SKM-1 treated with dmso at 0.1 percent for 144 hours (cell line): ENCODE measurements at regions not wholly inside any gene's neighbourhood (a gene's known extent, or its start where the extent isn't known, plus 50 kb on each side); places are given as distances from the start of the nearest gene placed in this dataset.
A peak's percentile ranks its signal among the peaks of the same experiment; 100 is the strongest.

ENCODE experiments used
- DNase-seq: peaks from one replicate; lab custom pipeline; 2025; ENCODE audit not compliant: unreplicated experiment; lab: John Stamatoyannopoulos, UW

DNA sequence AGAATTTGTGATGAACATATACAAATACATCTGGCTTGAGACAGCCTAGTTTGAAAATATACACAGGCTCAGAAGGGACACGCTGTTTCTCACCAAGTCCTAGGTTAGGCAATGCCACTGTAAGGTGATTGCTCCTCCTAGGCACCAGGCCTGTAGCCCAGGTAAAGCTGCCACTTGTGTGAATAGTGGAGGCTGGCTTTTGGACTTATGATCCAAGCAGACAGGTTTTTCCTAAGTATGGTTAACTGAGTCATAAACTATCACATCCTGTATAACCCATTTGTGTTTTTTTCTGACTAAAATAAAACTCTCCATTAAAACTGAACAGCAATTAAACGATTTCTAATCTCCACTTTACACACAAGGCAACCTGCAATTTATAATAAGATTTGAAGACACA, 81.0 kb downstream of the SEMA4F start:
- no peak for DNase-seq

DNA sequence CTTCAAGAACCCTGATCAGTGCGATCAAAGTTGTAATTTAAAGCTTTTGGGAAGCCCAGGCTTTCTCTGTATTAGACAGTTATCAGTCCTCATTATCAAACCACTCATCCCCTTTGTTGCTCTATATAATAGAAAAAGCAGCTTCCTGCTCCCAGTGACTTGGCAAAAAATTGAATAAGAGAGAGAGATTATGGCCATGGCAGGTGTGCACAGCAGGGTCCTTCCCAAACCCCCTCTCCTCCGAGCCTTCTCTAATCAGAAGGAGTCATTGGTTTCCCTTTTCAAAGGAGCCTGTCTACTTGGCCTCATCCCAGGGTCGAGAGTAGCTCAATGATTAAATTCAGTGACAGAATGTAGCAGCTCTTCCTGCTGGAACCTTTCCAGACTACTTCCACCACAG, 81.5 kb downstream of the SEMA4F start:
- no peak for DNase-seq

- DNase-seq: no peak
These were observed 82.5 kb downstream of the SEMA4F start for GRCh38 chr2:74736589-74736988.

DNA sequence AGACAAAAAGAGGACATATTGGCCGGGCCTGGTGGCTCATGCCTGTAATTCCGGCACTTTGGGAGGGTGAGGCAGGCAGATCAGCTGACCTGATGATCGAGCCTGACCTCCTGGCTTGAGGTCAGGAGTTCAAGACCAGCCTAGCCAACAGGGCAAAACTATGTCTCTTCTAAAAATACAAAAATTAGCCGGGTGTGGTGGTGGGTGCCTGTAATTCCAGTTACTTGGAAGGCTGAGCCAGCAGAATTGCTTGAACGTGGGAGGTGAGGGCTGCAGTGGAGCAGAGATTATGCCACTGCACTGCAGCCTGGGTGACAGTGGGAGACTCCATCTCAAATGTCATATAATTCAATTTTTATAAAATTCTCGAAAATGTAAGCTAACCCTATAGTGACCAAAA, 84.5 kb downstream of the SEMA4F start:
- no peak for DNase-seq

DNA sequence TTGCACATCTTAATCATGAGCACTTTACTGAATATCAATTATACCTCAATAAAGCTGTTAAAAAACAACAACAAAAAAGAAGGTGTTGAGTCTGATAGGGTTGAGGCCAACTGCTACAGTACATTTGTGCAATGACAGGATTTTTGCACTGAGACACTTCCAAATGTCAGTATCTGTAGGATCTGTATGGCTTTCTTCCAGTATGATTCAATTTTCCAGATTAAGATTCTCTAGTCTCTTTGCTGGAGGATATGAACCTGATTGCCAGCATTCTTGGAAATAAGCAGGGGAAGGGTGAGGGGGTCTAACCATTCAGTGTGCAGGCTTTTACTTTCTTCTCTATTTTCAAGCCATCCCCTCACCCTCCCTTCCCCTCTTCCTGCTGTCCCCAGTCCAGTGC, 85.1 kb downstream of the SEMA4F start:
- DNase-seq: no peak

DNA sequence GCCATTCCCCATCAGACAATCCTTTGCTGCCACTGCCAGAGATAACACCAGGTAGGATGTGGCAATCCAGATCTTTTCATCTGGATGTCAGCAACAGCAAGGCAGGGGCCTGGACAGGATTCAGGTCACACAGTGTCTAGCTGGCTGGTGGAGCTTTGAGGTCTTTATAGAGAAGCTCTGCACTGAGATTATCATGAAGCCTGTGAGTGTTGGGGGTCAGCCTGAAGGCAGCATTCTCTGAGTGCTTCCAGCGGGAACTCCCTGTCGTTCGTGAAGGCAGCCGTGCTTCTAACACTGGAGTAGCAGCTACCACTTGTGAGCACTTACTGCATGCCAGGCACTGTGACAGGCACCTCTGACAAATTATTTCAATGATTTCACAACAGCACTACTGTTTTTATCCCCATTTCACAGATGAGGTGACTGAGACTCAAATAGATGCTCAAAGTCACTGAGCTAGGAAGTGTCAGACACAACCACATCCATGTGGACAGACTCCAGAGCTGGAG, 85.7 kb downstream of the SEMA4F start:
- no peak for DNase-seq

DNA sequence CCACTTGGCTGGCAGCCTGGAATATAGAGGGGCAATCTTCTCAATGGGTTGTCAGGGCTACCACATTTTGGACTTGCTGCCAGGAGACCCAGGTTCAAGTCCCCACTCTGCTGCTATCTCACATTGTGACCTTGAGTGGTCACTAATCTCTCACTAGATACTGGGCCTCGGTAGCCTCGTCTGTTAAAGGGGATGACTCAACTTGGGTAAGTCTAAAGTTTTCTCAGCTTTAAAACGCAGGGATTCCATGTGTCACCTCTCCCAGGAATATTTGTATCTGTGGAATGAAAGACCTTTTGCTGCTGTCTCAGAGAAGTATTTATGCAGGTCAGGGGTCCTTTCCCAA, 86.3 kb downstream of the SEMA4F start:
- DNase-seq: no peak

- DNase-seq: peak; percentile 76
These were observed 86.8 kb downstream of the SEMA4F start for GRCh38 chr2:74740741-74741431.

DNA sequence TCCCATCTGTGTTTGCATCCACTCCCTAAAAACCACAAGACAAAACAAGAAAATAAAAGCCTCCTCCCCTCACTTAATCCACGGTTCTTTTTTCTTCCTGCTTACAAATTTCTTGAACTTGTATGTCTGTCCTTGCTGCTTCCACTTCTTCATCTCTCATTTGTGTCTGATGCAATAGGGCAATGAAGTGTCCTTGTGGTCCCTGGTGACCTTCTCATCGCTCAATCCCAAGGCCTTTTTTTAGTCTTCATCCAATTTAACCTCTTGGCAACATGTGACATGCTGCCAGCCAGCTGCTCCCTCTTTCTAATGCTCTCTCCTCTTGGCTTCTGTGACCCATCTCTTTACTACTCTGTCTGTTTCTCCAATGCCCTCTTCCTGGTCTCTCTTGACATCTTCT, 87.6 kb downstream of the SEMA4F start:
- peak; percentile 30 for DNase-seq

DNA sequence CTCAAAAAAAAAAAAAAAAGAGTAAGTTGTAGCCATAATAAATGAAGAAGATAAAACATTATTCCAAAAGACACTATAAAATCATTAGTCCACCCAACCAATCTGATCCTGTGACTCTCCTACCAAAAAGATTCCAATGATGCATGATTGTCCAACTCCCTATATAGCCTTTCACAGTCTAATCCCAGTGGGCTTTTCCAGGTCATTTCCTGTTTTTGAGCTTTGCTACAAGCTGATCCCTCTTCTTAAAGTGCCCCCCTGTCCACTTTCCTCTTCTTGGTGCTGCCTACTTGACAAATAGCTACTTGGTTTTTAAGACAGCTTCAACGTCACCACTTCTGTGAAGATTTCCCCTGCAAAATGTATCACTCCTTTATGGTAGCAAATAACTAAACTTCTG, 88.4 kb downstream of the SEMA4F start:
- no peak for DNase-seq

DNA sequence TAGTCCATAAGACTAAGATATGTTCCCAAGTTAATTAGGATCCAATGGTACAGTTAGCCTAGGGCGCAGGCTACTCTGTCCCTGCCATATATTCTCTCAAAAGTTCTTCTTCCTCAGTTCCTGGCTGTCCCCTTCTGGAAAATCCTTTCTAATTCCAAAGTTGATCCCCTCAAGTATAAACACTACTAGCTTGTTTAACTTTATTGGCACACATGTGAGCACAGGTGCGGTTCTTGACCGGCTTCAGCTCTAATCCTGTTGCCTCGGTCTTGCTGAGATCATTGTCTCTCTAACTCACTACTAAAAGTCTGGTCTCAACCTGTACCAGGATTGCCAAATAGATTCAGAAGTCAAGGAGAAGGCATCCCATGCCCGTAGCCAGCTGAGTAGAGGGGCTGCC, 89.0 kb downstream of the SEMA4F start:
- no peak for DNase-seq

GRCh38 chr2:74743778-74744177, 89.7 kb downstream of the SEMA4F start:
- no peak for DNase-seq

GRCh38 chr2:74744731-74745515, 89.0 kb upstream of the HK2 start:
- DNase-seq: no peak

GRCh38 chr2:74745766-74746165, 88.2 kb upstream of the HK2 start:
- no peak for DNase-seq

- no peak for DNase-seq
These were observed 87.4 kb upstream of the HK2 start for GRCh38 chr2:74746480-74746879.

- DNase-seq: no peak
These were observed 86.4 kb upstream of the HK2 start for GRCh38 chr2:74747411-74748080.

DNA sequence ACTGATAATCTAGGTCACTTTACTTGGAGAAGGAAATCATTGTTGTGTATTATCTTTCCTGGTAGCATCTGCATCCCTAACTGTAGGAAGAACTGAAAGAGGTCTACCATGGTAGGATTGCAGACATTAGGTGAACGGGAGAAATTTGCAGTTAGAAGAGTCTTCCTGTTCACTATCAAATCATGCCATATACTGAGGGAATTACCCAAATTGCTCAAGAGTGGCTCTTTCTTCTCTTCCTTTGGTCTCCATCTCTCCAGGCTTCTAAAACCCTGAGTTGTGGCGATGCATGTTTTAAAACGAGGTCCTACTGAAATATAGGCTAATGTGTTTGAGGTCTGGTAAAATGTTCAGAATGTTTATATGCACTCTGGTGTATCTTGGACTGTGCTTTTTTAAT, 85.3 kb upstream of the HK2 start:
- DNase-seq: no peak

DNA sequence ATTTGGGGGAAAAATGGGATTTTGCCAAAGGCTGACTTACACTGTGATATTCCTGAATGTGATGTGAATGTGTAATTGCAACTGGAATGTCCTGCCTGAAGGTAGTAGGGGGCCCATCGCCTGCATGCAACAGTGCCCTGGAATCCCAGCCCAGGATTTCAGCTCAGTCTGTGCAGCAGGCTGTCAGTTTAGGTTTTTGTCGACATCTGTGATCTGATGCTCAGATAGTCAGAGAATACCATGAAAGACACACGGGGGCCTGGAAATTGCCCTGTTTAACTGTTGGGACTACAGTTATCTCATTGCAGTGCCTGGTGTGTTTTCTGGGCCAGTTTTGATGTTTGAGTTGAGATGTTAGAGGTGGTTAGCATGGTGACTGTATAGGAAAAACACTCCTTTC, 84.5 kb upstream of the HK2 start:
- no peak for DNase-seq

DNA sequence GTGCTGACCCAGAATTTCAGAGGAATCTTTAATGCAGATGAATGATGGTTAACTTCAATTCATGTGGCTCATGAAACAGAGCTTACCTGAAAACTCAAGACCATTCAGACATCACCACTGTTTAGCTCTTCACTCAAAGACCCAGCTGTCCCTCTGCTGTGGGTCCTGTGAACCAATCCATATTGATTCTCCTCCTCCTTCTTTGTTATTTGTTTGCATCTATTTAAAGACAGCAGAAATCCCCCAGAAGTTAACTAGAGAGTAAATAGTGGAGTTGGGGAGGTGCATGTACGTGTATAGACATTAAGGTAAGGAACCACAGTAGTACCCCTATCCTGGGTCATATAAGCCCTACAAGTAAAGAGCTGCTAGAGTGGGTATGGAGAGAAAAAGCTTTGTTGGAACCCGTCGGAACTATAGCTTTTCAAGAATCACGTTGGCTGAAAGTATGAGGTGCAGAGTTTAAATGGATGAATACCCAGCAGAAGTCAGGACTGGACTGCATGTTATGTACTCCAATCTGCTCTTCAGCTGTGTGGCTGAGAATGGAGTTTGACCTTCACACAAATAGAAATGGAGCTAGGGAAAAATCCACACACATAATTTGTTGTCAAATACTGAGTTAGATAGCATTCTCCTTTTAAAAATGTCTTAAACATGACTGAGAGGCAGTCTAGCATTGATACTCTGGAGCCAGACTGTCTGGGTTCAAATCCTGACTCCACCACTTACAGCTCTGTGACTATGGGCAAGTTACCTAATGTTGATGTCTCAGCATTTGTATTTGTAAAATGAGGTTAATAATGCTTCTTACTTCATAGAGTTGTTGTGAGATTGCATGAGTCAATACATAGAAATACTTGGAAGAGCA, 81.7 kb upstream of the HK2 start:
- DNase-seq: no peak

DNA sequence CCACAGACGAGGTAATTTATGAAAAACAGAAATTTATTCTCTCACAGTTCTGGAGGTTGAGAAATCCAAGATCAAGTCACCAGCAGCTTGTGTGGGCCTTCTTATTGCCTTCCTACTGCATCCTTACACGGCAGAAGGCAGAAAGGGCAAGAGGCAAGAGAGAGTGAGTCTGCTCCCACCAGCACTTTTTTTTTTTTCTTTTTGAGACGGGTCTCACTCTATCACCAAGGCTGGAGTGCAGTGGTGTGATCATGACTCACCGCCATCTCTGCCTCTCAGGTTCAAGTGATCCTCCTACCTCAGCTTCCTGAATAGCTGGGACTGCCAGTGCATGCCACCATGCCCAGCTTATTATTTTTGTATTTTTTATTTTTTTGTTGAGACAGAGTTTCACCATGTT, 78.5 kb upstream of the HK2 start:
- no peak for DNase-seq

DNA sequence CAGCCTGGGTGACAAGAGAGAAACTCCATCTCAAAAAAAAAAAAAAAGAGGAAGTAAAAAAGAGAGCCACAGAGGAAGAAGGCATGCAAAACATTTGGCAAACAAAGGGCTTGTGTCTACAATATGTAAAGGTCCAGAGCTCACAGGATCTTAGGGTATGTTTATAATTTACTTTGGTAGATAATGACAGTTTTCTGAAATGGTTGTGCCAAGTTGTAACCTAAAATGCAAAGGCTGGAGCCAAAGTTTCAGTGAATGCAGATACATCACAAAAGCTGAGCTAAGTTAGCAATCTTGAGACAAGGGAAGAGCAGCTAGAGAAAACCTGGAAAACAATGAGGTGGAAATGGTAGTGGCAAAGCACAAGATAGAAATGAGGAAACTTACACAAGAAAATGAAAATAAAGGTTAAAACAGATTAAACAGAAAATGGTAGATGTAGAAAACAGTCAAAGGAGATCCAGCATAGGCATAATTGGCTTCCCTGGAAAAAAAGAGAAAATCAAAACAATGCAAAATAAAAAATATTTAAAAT, 77.5 kb upstream of the HK2 start:
- peak; percentile 36 for DNase-seq
